GM19351 (cell line): ENCODE measurements at regions not wholly inside any gene's neighbourhood (a gene's known extent, or its start where the extent isn't known, plus 50 kb on each side); places are given as distances from the start of the nearest gene placed in this dataset.

Source experiments
- ATAC-seq: cut with Tn5 transposase; IDR thresholded peaks from one replicate; pipeline ENCODE4 v1.9.1; 2021; ENCODE audit warnings: mild to moderate bottlenecking, moderate library complexity; ENCODE audit not compliant: unreplicated experiment

DNA sequence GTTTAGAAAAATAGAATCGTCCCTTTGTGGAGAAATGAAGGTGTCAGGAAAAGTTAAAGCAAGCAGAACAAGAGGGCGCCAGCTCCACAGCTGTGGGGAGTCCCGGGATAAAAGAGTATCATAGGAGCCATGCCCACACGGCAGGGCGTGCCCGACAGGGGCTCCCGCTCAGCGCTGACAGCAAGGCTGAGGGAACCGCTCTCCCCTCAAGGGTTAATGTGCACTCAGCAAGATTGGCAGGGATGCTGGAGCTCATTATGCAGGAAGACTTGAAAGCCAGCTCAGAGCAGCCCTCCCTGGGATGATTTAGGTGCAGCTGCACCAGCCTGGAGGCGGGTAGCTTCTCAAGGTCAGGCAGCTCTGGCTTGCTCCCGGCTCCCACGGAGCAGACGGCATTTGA, 500.2 kb downstream of the EIPR1 start:
- ATAC-seq: no peak

DNA sequence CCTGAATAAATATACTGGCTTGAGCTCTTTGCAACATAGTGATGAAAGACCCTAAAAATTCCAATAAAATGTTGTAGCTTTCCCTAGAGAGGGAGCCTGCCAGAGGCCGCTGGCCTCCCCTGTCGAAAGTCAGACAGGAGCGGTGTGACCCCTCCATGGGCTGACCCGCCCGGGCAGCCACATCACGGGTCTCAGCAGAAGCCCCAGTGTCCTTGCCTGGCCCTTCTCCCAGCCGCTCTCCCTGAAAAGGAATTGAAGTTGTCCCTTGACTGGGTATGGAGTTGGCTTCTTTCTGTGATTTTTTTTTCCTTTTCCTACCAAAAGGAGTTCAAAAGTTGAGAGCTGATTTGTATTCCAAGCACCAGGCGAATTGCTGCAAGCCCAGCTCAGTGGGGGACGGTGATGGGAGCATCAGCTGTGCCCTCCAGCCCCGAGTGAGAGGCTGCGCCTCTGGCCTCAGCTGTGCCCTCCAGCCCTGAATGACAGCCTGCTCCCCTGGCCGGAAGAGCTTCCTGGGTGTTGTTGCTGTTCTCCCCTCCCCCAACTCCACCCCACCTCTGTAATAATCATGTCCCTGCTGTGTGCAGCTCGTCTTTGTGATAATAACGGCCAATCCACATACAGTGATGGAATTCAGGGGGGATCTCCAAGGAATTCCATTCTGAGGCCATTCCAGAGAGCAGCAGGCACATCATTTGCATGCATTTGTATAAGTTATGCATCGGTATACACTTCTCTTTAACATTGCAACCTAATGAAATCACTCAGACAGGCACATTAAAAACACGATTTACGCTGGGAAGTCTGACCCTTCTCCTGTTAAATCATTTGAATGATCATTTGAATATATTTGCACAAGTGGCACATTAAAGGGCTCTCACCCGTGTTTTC, 501.0 kb downstream of the EIPR1 start:
- no peak for ATAC-seq

DNA sequence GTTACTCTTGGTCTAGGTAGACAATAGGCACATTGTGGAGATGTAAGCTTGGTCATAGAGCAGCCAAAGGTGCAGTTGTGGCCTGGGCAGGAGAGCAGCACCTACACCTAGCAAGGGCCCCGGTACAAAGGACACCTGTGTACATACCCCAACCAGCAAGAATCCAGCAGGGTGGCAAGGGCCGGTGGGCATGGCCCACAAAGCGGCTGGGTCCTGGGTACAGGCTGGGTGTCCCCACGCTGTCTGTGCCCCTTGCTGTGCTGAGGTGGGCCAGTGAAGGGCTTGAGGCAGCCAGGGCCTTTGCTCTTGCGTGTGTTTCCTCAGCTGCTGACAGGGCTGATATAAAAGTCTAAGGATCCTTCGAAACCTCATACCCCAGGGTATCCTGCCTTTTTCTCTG, 501.8 kb downstream of the EIPR1 start:
- no peak for ATAC-seq

DNA sequence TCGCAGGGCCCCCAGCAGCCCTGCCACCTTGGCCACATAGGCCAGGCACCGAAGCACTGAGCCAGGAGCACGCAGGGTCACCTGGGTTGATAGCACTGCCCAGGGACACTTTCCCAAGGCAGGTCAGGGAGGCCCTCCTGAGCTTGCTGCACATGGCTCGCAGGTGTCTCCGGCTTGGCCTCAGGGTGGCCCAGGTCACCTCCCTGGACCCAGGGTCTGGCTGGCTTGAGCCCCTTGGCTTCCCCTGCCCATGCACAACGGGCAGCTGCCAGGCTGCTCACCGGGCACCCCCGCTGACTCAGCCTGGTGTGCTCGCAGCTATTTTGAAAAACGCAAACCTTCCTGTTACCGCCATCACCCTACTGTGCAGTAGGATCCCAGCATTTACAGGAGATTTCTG, 502.3 kb downstream of the EIPR1 start:
- no peak for ATAC-seq

DNA sequence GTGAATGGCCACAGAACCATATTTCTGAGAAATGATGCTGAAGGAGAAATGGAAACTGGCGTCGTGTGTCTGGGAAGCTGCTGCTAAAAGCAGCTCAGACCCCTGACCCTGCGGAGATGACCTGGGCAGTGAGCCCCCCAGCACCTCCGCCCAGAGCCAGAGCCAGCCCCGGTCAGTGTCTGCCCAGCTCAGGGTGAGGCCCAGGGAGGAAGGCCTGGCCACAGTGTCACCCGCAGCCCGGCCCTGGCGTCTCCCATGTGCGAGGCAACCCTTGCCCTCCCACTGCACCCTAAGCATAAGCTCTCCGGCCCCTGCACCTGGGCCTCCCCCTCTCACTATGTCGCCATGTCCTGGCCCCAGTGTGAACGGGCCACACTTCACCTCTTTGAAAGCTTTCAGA, 502.8 kb downstream of the EIPR1 start:
- ATAC-seq: no peak

DNA sequence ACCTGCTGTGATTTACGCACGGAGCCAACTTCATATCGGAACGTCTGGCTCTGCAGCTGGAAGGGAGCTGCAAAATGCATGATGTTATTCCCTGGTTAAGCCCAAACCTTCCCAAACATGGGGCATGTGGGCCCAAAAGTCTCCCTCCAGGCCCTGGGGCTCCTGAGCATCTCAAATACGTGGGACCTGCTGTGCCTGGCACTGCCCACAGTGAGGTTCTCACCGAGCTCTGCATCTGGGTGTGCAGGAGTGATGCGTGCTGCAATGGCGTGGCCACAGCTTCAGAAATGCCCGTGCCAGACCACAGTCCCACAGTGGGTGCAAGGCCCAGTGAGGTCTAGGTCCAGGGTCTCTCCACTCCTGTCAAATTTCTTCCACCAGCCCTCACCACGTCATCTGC, 503.3 kb downstream of the EIPR1 start:
- no peak for ATAC-seq

DNA sequence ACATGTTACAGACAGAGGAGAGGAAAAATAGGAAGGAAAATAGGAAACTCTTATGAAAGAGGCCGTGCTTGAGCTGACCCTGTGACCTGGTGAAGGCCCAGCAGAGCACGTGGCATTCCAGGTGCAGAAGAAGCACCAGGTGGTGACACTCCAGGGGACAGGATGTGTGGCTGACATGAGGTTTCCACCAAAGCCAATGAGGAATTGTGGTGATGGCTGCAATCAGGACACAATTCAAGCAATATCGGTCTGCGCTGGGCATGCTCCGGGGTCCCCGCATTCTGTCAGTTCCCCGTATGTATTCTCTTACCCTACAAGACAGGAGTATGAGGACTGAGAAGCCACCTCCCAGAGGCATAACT, 504.2 kb downstream of the EIPR1 start:
- no peak for ATAC-seq

DNA sequence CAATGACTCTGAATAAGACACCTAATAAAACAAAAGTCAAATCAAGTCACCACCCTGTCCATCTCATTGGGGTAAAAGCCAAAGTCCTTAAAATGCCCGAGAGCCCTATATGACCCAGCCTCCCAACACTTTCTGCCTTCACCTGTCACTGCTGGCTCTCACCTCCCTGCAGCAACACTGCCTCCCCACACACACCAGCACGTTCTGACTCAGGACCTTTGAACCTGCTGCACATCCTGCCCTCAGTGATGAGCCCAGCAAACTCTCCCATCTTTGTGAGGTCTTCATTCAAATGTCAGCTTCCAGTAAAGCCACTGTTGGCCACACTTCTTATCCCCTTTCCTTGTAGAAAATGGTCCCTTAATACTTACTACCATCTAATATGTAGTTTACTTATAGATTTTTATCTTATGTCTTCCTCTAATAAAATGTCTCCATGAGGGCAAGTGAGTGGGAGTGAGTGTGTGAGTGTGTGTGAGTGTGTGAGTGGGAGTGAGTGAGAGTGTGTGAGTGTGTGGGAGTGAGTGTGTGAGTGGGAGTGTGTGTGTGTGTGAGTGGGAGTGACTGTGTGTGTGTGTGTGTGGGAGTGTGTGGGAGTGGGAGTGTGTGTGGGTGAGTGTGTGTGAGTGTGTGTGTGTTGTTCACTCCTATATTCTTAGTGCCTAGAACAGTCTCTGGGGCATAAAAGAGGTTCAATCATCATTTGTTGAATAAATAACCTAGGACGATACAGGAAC, 504.7 kb downstream of the EIPR1 start:
- ATAC-seq: no peak

DNA sequence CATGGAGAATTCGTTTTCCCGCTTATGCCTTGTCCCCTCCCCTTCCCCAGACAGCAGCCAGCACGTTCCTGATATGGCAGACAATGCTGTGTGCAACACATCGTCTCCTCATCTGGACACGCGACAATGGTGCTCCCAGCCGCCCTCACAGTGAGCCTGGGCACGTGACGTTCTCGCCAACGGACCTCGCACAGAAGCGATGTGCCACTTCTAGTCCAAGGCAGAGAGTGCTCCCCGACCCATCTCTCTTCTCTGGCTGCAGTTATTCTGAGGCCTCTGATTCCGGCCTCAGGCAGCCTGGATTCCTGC, 505.4 kb downstream of the EIPR1 start:
- no peak for ATAC-seq

DNA sequence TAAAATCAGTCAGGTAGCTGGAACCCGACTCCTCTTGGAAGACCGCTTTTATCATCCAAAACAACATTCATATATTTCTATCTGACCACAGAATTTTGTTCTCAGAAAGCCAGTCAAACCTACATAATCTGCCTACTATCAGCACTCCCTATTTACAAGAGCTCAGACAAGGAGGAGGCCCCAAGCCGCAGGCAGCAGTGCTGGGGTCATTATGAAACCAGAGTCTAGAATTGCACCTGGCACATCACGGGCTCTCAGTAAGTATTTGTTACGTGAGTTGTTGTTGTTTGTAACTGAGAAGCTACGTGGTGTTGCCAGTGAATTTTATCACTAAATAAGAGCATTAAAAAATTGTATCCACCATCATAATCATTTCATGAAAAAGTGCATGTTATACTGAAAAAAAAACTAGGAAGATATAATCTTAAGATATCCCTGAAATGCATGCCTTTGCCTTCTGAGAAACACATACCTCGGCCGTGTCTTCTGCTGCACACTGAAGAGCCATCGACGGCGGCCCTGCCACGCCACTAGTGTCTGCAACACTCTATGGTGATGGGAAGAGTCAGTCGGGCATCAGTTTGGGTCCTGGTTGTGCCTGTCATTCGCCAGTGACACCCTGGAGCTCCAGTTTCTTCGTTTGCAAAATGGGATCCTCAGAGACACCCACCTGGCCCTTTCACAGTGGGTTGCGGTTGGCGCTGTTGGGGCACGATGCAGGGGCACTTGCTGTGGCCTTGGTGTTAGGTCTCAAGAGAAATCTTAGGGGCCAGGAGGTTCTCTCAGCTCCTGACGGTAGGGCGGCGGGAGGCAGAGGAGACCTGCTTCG, 505.9 kb downstream of the EIPR1 start:
- ATAC-seq: peak; percentile 76

DNA sequence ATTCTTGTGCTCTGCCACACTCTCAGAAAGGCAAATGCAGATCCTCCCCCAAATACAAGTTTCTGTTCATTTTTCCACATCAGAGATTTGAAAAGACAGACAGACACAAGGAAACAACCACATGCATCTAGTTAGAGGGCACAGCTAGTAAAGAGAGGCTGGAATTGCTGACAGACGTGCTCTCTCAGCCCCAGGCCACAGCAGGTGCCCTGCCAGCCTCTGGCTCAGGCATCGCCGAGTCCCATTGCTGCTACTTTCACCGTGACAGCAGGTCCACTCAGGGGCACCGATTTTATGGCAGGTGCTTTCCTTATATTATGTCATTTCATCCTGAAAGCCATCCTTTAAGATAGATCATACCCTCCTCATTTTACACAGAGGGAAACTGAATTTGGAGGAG, 507.5 kb downstream of the EIPR1 start:
- ATAC-seq: no peak

DNA sequence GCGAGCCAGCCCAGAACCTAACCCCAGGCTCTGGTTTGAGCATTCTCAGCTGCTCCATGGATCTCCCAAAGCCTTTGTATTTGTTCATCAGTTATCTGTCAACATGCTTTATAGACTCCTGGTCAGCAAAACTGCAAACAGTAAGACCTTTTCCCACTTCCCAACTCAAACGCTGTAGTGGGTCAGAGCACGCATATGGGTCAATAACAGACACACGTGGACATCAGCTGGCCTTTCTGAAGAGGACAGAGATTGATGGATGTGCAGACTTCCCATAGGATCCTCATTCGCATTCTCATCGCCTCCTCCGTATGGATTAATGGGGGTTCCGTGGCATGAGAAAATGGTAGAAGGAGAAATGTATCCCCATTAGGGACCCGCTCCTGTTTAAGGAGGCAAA, 508.1 kb downstream of the EIPR1 start:
- ATAC-seq: no peak

DNA sequence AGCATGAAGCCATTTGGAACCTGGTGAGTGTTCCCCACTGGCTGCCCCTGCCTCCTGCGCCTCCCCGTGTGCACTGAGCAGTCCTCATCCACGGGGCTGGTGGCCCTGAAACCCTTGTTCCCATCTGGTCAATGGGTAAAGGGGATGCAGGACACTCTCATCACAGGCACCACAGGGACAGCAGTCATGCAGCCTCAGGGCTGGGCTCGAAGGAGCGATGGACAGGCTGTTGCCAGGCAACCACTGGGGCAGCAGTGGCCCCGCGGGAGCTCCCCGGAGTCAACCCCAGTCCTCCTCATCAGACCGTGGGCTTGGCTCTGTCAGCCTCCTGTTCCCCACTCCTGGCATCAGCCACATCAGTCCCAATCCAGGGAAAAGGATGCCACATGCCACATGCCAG, 509.5 kb downstream of the EIPR1 start:
- ATAC-seq: no peak

DNA sequence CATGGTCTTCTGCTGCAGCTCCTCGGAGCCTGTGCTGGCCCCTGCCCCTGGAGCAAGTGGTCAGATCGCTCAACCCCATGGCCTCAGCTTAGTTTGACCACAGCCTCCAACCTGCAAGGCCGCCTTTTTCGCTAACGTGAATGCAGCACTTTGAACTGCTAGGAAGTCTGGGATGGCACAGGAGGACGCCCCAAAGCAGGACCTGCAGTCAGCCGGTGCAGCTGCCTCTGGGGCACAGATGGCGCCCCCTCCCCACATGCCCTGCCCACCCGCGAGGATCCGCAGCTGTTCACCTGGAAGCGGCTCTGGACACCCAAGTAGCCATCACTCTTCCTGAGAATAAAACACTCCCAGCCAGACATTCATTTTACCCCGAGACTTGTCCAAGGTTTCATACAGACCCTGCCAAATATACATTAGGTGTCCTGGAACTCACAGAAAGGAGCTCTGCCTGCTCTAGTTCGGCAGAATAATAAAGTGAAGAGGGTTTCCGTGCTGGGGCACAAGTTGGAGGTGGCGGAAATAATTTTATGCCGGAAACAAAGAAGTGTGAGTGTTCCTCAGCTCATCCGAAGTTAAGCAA, 510.1 kb downstream of the EIPR1 start:
- ATAC-seq: no peak

DNA sequence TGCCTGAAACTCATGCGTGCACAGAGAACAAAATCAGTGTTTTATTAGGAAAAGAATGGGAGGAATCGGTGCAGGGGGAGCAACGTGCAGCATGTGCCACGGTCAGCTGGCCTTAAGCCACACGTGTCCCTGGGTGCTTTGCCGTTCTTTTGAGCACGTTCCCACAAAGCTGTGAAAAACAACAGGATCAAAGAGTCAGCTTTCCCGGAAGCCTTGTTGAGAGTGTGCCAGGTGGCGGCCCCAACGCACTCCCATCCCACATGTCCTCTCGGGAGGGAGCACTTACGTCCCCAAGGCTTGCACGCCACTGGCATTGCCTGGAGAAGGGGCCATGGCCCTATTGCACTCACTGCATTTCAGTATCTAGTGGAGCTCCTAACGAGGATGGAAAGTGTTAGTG, 511.2 kb downstream of the EIPR1 start:
- no peak for ATAC-seq

DNA sequence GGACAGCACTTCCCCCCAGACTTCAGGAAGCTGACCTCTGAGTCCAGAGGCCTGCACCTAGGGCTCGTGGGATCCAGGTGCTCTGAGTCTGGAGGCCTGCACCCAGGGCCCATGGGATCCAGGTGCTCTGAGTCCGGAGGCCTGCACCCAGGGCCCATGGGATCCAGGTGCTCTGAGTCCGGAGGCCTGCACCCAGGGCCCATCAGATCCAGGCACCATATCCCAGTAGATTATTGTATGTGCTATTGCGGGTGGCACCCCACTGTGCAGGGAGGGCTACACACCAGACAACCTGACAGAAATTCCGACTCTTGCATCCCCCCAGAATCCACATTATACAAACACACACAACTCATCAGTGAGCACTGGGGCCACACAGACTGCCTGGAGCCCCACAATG, 515.2 kb downstream of the EIPR1 start:
- no peak for ATAC-seq

DNA sequence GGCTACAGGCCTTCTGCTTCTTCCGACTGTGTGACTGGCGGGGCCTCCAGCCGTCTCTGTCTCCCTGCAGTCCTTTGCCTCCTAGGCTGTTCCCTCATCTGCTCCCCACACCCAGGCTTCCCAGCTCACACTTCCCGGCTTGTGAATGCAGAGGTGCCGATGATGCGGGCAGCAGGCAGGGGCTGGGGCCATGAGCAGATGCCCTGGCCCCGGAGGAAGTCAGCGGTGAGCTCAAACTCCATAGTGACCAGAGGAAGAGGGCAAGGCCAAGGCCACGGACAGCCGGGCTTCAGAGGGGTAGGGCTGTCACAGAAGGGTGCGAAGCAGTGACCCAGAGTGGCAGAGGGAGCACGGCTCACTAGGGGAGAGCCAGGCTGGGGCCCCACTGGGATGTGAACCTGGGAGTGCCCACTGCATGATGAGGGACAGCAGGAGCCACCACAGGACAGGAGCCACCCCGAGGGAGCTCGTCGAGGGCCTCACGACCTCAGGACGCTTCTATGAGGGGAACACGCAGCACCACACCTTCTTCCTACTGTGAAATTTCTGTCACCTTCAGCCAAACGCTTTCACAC, 515.9 kb downstream of the EIPR1 start:
- ATAC-seq: no peak

DNA sequence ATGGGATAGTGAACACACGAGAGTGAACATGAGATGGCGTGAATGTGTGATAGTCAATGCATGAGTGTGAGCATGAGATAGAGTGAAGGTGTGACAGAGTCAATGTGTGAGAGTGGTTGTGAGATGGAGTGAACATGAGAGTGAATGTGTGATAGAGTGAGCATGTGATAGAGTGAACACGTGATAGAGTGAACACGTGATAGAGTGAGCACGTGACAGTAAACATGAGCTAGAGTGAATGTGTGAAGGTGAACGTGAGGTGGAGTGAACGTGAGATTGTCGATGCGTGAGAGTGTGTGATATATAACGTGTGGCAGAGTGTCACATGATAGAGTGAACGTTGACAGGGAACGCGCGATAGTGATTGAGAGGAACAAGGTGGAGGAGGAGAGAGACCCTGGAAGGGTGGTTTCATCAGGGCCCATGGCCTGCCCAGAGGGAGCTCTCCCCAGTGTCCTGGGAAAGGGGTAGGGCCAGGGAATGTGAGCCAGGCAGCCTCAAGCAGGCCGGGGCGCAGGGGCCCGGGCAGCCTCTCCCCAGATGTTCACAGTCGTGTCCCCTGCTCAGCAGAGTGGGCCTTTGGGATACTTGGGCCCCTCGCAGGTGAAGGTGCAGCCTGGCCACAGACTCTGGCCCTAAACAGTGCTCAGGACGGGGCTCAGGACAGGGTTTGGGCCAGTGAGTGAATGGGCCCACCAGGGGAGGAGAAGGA, 516.9 kb downstream of the EIPR1 start:
- ATAC-seq: no peak

DNA sequence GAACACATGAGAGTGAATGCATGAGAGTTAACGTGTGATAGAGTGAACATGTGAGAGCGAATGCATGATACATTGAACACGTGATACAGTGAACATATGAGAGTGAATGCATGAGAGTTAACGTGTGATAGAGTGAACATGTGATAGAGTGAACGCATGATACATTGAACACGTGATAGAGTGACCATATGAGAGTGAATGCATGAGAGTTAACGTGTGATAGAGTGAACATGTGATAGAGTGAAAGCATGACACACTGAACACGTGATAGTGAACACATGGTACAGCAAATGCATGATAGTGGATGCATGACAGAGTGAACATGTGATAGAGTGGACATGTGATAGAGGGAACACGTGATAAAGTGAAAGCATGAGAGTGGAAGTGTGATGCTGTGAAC, 517.9 kb downstream of the EIPR1 start:
- no peak for ATAC-seq

DNA sequence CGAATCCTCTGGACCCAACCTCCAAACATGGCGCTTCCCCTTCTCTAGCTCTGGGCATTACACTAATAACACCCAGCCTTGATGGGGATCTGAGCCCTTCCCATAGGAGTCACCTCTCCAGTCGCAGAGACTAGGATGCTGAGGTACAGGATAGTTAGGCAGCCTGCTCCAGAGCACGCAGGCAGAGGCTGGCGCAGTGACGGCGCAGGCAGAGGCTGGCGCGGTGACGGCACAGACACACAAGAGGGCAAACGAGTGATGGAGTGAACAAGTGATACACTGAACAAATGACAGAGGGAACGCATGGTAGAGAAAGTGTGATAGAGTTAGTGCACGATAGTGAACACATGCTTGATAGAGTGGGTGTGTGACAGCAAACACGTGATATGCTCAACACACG, 518.5 kb downstream of the EIPR1 start:
- ATAC-seq: no peak
